GM23338 (cell line): ENCODE measurements at regions not wholly inside any gene's neighbourhood (a gene's known extent, or its start where the extent isn't known, plus 50 kb on each side); places are given as distances from the start of the nearest gene placed in this dataset.

Source experiments
- ATAC-seq: fragments of 200-7000 bp; cut with Tn5 transposase; 3 replicates; pipeline ENCODE4 v1.9.1; 2020
- DNase-seq: peaks from one replicate; pipeline ENCODE4 v3.0.0-alpha.2; 2015; ENCODE audit warnings: low spot score
- H2AFZ ChIP-seq: fragments of 200-600 bp; sonication (generic); 2 replicates; pipeline ENCODE4 v1.8.0; 2016; ENCODE audit warnings: antibody characterized with exemption, mild to moderate bottlenecking, moderate library complexity
- H3F3A ChIP-seq: fragments of 200-600 bp; sonication (generic); replicated peaks from 2 replicates; pipeline ENCODE4 v1.8.0; 2017; ENCODE audit warnings: antibody characterized with exemption, mixed run types, low read depth
- H3K27ac ChIP-seq: fragments of 200-600 bp; sonication (generic); 2 replicates; pipeline ENCODE4 v1.6.1; 2016; ENCODE audit warnings: low read depth
- H3K27me3 ChIP-seq: fragments of 200-600 bp; sonication (generic); 2 replicates; pipeline ENCODE4 v1.8.0; 2016; ENCODE audit warnings: mild to moderate bottlenecking, mixed run types, moderate library complexity; ENCODE audit not compliant: insufficient read depth
- H3K36me3 ChIP-seq: fragments of 200-600 bp; sonication (generic); 2 replicates; pipeline ENCODE4 v1.8.0; 2016; ENCODE audit warnings: mild to moderate bottlenecking; ENCODE audit not compliant: insufficient read depth
- H3K4me1 ChIP-seq: fragments of 200-600 bp; sonication (generic); 2 replicates; pipeline ENCODE4 v1.8.0; 2016; ENCODE audit warnings: mild to moderate bottlenecking, moderate library complexity; ENCODE audit not compliant: insufficient read depth
- H3K4me2 ChIP-seq: fragments of 200-600 bp; sonication (generic); 2 replicates; pipeline ENCODE4 v1.7.1; 2017; ENCODE audit warnings: mixed run types
- H3K4me3 ChIP-seq: fragments of 200-600 bp; sonication (generic); 2 replicates; pipeline ENCODE4 v1.6.1; 2016; ENCODE audit warnings: mixed run types
- H3K79me2 ChIP-seq: fragments of 200-600 bp; sonication (generic); replicated peaks from 2 replicates; pipeline ENCODE4 v1.8.0; 2017; ENCODE audit warnings: mild to moderate bottlenecking; ENCODE audit not compliant: insufficient read depth
- H3K9me2 ChIP-seq: fragments of 200-600 bp; sonication (generic); 2 replicates; pipeline ENCODE4 v1.8.0; 2017; ENCODE audit not compliant: insufficient read depth
- H4K20me1 ChIP-seq: fragments of 200-600 bp; sonication (generic); replicated peaks from 2 replicates; pipeline ENCODE4 v1.8.0; 2017; ENCODE audit warnings: mild to moderate bottlenecking; ENCODE audit not compliant: insufficient read depth
- H3K27ac Mint-ChIP-seq: 2 replicates; pipeline ENCODE4 v1.8.0; 2020; ENCODE audit warnings: inconsistent platforms, mild to moderate bottlenecking, moderate library complexity, mixed read lengths
- H3K27me3 Mint-ChIP-seq: 3 replicates; pipeline ENCODE4 v1.8.0; 2022; ENCODE audit warnings: low read depth, mild to moderate bottlenecking, moderate library complexity, mixed read lengths, inconsistent platforms; ENCODE audit not compliant: insufficient read depth, poor library complexity
- H3K36me3 Mint-ChIP-seq: 3 replicates; pipeline ENCODE4 v1.8.0; 2021; ENCODE audit warnings: low read depth, mild to moderate bottlenecking, inconsistent platforms, moderate library complexity, mixed read lengths
- H3K4me1 Mint-ChIP-seq: 3 replicates; pipeline ENCODE4 v1.8.0; 2020; ENCODE audit warnings: mild to moderate bottlenecking, inconsistent platforms, mixed read lengths
- H3K4me3 Mint-ChIP-seq: 3 replicates; pipeline ENCODE4 v1.8.0; 2021; ENCODE audit warnings: moderate library complexity, mild to moderate bottlenecking, inconsistent platforms, mixed read lengths
- H3K9me3 Mint-ChIP-seq: 3 replicates; pipeline ENCODE4 v1.8.0; 2020; ENCODE audit warnings: moderate library complexity, mild to moderate bottlenecking, inconsistent platforms, mixed read lengths
- EZH2phosphoT487 ChIP-seq: fragments of 200-600 bp; sonication (generic); IDR thresholded peaks from one replicate; pipeline ENCODE4 v1.8.1; 2018; ENCODE audit warnings: antibody characterized with exemption; ENCODE audit not compliant: unreplicated experiment
- ZNF331 ChIP-seq: fragments of 250-450 bp; sonication (Bioruptor Pico); IDR thresholded peaks from 2 replicates; pipeline ENCODE4 v1.5.0; 2020; ENCODE audit warnings: low read depth, mild to moderate bottlenecking, moderate library complexity
- TF ChIP-seq, protein P1 (sequence below): fragments of 250-450 bp; sonication (Bioruptor Pico); IDR thresholded peaks from 2 replicates; pipeline ENCODE4 v1.5.0; 2020; ENCODE audit warnings: mild to moderate bottlenecking, moderate library complexity

DNA sequence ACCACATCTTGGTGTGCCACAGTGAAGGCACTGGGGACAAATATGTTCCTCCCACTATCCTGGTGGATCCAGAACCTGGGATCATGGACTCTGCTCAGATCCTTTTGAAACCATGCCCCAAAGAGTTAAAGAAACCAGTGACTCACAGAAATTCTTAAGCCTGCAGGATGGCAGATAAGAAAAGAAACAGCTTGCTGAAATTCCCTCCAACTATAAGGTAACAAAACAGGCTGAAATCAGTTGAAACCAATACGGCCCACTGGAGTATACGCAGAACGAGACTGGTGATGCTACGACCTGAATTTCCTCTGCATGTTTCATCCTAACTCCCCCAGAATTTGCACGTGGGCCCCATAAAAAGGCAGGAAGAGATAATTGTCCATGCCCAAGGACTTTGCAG, 209.6 kb downstream of the TJP1 start (continued):
- TF ChIP-seq, protein P1, sequence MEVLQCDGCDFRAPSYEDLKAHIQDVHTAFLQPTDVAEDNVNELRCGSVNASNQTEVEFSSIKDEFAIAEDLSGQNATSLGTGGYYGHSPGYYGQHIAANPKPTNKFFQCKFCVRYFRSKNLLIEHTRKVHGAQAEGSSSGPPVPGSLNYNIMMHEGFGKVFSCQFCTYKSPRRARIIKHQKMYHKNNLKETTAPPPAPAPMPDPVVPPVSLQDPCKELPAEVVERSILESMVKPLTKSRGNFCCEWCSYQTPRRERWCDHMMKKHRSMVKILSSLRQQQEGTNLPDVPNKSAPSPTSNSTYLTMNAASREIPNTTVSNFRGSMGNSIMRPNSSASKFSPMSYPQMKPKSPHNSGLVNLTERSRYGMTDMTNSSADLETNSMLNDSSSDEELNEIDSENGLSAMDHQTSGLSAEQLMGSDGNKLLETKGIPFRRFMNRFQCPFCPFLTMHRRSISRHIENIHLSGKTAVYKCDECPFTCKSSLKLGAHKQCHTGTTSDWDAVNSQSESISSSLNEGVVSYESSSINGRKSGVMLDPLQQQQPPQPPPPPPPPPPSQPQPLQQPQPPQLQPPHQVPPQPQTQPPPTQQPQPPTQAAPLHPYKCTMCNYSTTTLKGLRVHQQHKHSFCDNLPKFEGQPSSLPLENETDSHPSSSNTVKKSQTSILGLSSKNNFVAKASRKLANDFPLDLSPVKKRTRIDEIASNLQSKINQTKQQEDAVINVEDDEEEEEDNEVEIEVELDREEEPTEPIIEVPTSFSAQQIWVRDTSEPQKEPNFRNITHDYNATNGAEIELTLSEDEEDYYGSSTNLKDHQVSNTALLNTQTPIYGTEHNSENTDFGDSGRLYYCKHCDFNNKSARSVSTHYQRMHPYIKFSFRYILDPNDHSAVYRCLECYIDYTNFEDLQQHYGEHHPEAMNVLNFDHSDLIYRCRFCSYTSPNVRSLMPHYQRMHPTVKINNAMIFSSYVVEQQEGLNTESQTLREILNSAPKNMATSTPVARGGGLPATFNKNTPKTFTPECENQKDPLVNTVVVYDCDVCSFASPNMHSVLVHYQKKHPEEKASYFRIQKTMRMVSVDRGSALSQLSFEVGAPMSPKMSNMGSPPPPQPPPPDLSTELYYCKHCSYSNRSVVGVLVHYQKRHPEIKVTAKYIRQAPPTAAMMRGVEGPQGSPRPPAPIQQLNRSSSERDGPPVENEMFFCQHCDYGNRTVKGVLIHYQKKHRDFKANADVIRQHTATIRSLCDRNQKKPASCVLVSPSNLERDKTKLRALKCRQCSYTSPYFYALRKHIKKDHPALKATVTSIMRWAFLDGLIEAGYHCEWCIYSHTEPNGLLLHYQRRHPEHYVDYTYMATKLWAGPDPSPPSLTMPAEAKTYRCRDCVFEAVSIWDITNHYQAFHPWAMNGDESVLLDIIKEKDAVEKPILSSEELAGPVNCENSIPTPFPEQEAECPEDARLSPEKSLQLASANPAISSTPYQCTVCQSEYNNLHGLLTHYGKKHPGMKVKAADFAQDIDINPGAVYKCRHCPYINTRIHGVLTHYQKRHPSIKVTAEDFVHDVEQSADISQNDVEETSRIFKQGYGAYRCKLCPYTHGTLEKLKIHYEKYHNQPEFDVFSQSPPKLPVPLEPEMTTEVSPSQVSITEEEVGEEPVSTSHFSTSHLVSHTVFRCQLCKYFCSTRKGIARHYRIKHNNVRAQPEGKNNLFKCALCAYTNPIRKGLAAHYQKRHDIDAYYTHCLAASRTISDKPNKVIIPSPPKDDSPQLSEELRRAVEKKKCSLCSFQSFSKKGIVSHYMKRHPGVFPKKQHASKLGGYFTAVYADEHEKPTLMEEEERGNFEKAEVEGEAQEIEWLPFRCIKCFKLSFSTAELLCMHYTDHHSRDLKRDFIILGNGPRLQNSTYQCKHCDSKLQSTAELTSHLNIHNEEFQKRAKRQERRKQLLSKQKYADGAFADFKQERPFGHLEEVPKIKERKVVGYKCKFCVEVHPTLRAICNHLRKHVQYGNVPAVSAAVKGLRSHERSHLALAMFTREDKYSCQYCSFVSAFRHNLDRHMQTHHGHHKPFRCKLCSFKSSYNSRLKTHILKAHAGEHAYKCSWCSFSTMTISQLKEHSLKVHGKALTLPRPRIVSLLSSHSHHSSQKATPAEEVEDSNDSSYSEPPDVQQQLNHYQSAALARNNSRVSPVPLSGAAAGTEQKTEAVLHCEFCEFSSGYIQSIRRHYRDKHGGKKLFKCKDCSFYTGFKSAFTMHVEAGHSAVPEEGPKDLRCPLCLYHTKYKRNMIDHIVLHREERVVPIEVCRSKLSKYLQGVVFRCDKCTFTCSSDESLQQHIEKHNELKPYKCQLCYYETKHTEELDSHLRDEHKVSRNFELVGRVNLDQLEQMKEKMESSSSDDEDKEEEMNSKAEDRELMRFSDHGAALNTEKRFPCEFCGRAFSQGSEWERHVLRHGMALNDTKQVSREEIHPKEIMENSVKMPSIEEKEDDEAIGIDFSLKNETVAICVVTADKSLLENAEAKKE (CRISPR knock-in tag), result no peak
- TF ChIP-seq EZH2phosphoT487, result no peak

DNA sequence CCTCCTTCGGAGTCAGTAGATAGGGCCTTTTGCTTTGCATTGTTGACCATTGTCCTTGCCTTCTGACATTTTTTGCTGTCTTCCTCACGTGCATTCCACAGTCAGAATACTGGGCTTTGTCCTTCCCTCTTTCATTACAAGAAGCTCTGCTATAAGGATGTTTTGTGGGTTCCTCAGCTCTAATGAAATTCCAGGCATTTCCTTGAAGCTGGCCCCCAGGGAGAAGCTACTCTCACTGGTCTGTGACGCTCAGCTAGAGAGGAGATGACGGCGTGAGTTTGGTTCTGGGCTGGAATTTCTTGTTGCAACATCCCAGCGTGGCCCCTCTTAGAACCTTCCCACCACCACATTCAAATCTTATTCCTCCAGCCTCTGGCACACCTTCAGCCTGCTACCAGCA, 210.2 kb downstream of the TJP1 start:
- Mint-ChIP-seq H3K4me1 (peaks cover 39% of the 10 kb centered on the region), H3K27ac (peak overlapping the region; percentile 4; the same call in 1 of the 2 replicates), H3K27me3 (peaks cover 15% of the 10 kb centered on the region), H3K36me3 (peaks cover 3% of the 10 kb centered on the region; the same call in 1 of the 3 replicates), H3K4me3 (no peak overlapping the region), H3K9me3 (peaks cover 5% of the 10 kb centered on the region; the same call in 1 of the 3 replicates)
- no peaks in the 10 kb centered on the region for H3F3A ChIP-seq
- H2AFZ ChIP-seq, result no peak overlapping the region
- H3K27ac ChIP-seq, result peak overlapping the region; percentile 24
- H3K36me3 ChIP-seq, result no peaks in the 10 kb centered on the region
- no peaks in the 10 kb centered on the region for H3K79me2 ChIP-seq
- DNase-seq, result peak; percentile 72
- peak; percentile 56 for ATAC-seq
- no peaks in the 10 kb centered on the region for H4K20me1 ChIP-seq
- H3K4me1 ChIP-seq, result peaks cover 26% of the 10 kb centered on the region
- H3K9me2 ChIP-seq, result peaks cover 21% of the 10 kb centered on the region
- H3K4me2 ChIP-seq, result peak overlapping the region; percentile 63; the same call in 1 of the 2 replicates
- H3K4me3 ChIP-seq, result no peak overlapping the region
- H3K27me3 ChIP-seq, result no peaks in the 10 kb centered on the region
- TF ChIP-seq, protein P1 (CRISPR knock-in tag), result peak; percentile 71; the same call in 1 of the 2 replicates
- TF ChIP-seq ZNF331 (CRISPR knock-in tag), result no peak
